ENCODE measurements at regions not wholly inside any gene's neighbourhood (a gene's known extent, or its start where the extent isn't known, plus 50 kb on each side); places are given as distances from the start of the nearest gene placed in this dataset.

DNA sequence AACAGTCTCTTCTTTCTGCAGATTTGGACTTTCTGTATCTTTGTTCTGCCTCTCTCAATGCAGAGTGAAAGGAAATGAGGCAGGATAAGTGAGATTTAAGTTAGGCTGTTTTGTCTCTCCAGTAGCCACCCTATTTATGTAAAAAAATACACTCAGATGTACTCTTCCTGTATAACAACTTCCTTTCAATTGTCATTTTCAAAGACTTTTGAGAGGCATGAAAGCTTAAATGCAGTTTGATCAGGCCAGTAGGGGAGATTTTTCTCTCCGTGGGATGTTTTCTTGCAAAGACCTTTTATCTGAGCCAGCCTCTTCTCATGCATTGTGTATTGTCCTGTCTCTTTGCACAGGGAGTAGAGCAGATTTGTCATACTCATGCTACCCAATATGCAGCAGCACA lies 166.8 kb downstream of the SLITRK5 start:
- Histone ChIP-seq H3K4me3 (no peak overlapping the region), H3K27me3 (no peaks in the 10 kb centered on the region), H3K9me3 (no peaks in the 10 kb centered on the region), H3K4me1 (no peaks in the 10 kb centered on the region), H3K36me3 (no peaks in the 10 kb centered on the region), H3K27ac (no peak overlapping the region)
- intact Hi-C loops (cut with DNase I) = no loop called here
- no peak for DNase-seq (ENCODE audit: low spot score in 2 of 2)
- TF ChIP-seq, protein P1, sequence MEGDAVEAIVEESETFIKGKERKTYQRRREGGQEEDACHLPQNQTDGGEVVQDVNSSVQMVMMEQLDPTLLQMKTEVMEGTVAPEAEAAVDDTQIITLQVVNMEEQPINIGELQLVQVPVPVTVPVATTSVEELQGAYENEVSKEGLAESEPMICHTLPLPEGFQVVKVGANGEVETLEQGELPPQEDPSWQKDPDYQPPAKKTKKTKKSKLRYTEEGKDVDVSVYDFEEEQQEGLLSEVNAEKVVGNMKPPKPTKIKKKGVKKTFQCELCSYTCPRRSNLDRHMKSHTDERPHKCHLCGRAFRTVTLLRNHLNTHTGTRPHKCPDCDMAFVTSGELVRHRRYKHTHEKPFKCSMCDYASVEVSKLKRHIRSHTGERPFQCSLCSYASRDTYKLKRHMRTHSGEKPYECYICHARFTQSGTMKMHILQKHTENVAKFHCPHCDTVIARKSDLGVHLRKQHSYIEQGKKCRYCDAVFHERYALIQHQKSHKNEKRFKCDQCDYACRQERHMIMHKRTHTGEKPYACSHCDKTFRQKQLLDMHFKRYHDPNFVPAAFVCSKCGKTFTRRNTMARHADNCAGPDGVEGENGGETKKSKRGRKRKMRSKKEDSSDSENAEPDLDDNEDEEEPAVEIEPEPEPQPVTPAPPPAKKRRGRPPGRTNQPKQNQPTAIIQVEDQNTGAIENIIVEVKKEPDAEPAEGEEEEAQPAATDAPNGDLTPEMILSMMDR (IDR thresholded peaks at IDR 0.05) = no peak

DNA sequence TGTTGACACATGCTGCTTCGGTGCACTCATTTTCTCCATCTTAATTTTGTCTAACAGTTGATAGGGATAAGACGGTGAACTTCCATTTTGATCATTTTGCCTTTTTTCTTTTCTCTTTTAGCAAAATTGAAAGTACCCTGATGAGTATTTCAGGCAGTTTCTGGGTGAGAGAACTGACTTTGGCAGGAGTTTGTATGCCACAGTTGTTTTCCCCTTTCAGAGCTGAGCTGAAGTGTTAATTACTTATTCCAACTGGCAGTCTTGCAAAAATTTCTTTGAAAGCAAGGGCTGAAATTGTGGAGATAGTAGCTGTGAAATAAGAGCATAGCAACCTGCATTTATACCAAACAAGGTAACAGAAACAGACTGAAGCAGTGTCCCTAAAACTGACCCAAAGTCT lies 180.2 kb downstream of the SLITRK5 start:
- intact Hi-C loops (cut with DNase I) = no loop called here

DNA sequence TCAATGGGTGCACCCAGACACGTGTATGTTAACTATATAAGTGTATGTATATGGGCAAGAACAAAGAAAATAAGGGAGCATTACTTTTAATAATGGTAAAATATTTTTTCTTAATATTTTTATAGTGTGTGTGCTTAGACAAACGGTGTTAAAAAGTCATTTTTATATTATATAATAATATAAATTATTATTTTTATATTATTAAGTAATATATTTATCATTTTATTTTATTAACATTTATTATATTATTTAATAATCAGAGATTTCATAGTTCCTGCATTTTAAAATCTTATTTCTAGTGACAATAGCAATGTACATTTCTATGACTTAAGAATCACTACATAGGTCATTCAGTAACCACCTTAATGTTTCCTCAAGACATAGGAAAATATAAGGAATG lies 184.4 kb downstream of the SLITRK5 start:
- H3K27me3 ChIP-seq = no peaks in the 10 kb centered on the region
- intact Hi-C loops (cut with DNase I) = no loop called here
- no peaks in the 10 kb centered on the region for H3K4me1 ChIP-seq
- TF ChIP-seq, protein P1 (IDR thresholded peaks at IDR 0.05) = no peak
- no peak for DNase-seq (ENCODE audit: low spot score in 2 of 2)
- no peak overlapping the region for H3K4me3 ChIP-seq
- H3K9me3 ChIP-seq = no peaks in the 10 kb centered on the region
- no peaks in the 10 kb centered on the region for H3K36me3 ChIP-seq
- no peak overlapping the region for H3K27ac ChIP-seq

More for the DNA sequence above, 180.2 kb downstream of the SLITRK5 start:
- H3K36me3 ChIP-seq = no peaks in the 10 kb centered on the region
- H3K27me3 ChIP-seq = no peaks in the 10 kb centered on the region
- H3K4me1 ChIP-seq = no peaks in the 10 kb centered on the region
- no peaks in the 10 kb centered on the region for H3K9me3 ChIP-seq
- H3K27ac ChIP-seq = no peak overlapping the region
- H3K4me3 ChIP-seq = no peak overlapping the region
- DNase-seq (ENCODE audit: low spot score in 2 of 2) = no peak
- TF ChIP-seq, protein P1 (IDR thresholded peaks at IDR 0.05) = no peak

DNA sequence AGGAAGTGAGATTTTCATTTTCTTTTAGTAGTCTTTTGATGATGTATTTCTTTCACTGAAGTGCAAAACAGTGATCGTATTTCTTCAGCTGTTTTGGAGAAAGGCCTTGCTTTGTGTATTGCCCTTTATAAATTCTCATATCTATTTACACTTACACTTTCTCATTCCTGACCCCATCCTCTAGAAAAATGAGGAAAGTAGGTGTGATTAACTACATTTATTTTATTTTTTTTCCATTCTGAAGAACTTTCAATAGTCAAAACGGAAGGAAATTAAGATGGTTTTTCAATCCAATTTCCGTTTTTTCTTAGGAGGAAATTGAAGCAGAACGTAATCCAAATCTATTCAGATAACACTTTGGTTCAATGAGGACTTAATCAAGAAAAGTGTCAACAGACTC lies 188.1 kb downstream of the SLITRK5 start:
- no peak overlapping the region for H3K27ac ChIP-seq
- no peak overlapping the region for H3K4me3 ChIP-seq
- H3K27me3 ChIP-seq = no peaks in the 10 kb centered on the region
- DNase-seq (ENCODE audit: low spot score in 2 of 2) = no peak
- intact Hi-C loops (cut with DNase I) = no loop called here
- H3K9me3 ChIP-seq = no peaks in the 10 kb centered on the region
- TF ChIP-seq, protein P1 (IDR thresholded peaks at IDR 0.05) = no peak
- H3K4me1 ChIP-seq = no peaks in the 10 kb centered on the region
- H3K36me3 ChIP-seq = no peaks in the 10 kb centered on the region

DNA sequence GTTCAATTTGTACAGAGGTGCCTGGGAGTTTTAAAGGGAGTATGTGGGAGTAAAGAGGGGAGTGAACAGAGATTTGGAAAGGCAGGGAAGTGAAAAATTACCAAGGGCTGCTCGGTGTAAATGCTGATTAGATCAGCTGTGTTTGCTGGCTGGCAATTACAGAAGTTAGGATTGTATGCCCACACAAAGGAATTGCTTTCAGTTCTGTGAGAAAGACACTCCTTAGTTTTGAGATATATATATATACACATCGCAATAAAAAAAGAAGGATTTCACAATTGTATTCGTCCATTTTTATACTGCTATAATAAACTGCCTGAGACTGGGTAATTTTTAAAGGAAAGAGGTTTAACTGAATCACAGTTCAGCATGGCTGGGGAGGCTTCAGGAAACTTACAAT lies 196.3 kb downstream of the SLITRK5 start:
- H3K36me3 ChIP-seq = no peaks in the 10 kb centered on the region
- no peaks in the 10 kb centered on the region for H3K4me1 ChIP-seq
- H3K27me3 ChIP-seq = no peaks in the 10 kb centered on the region
- H3K27ac ChIP-seq = no peak overlapping the region
- no peak for DNase-seq (ENCODE audit: low spot score in 2 of 2)
- intact Hi-C loops (cut with DNase I) = no loop called here
- no peaks in the 10 kb centered on the region for H3K9me3 ChIP-seq
- TF ChIP-seq, protein P1 (IDR thresholded peaks at IDR 0.05) = no peak
- H3K4me3 ChIP-seq = no peak overlapping the region

DNA sequence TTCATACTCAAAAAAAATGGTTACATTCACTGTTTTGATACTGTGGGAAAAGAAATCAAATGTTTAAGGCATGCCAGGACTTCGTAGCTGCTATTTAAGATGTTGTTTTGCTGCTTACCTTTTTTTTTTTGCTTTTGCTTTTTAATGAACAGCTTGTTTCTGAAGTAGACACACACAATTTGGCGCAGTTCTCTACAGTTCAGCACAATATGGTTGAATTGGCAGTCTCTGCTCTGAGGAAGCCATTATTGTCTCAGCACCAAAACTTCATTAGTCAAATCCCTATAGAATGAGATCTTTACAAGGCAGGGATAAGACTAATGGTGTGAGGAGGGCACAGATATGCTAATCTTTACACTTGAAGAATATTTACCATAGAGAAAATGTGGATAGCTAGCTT lies 197.6 kb downstream of the SLITRK5 start:
- TF ChIP-seq, protein P1 (IDR thresholded peaks at IDR 0.05) = no peak
- Histone ChIP-seq H3K4me1 (no peaks in the 10 kb centered on the region), H3K27me3 (no peaks in the 10 kb centered on the region), H3K27ac (no peak overlapping the region), H3K9me3 (no peaks in the 10 kb centered on the region), H3K36me3 (no peaks in the 10 kb centered on the region), H3K4me3 (no peak overlapping the region)
- intact Hi-C loops (cut with DNase I) = no loop called here
- DNase-seq (ENCODE audit: low spot score in 2 of 2) = no peak
